ENCODE measurements at regions not wholly inside any gene's neighbourhood (a gene's known extent, or its start where the extent isn't known, plus 50 kb on each side); places are given as distances from the start of the nearest gene placed in this dataset.

GRCh38 chr4:123731035-123731434 is 334.4 kb downstream of the SPRY1 start:
- Histone ChIP-seq H3K4me3 (ENCODE audit: control insufficient read depth in 2 of 3, extremely low read depth in 1 of 3, insufficient read depth in 2 of 3, low read depth in 1 of 3, low read length in 3 of 3) (no peak overlapping the region), H3K79me2 (ENCODE audit: control insufficient read depth, insufficient read depth, low read length) (no peaks in the 10 kb centered on the region), H4K20me1 (ENCODE audit: control insufficient read depth, extremely low read depth, insufficient read depth, low read length) (no peaks in the 10 kb centered on the region), H2AFZ (ENCODE audit: control insufficient read depth, low read length) (no peak overlapping the region), H3K27me3 (ENCODE audit: control insufficient read depth, extremely low read depth, insufficient read depth, low read length) (no peaks in the 10 kb centered on the region), H3K27ac (ENCODE audit: control insufficient read depth, insufficient read depth, low read length) (no peak overlapping the region), H3K36me3 (ENCODE audit: control insufficient read depth in 2 of 2, extremely low read depth in 1 of 2, insufficient read depth in 2 of 2, low read length in 2 of 2) (no peaks in the 10 kb centered on the region), H3K4me1 (ENCODE audit: control insufficient read depth, extremely low read depth, insufficient read depth, low read length) (no peaks in the 10 kb centered on the region), H3K9ac (ENCODE audit: control insufficient read depth, extremely low read depth, insufficient read depth, low read length) (no peak overlapping the region), H3K4me2 (ENCODE audit: control insufficient read depth, extremely low read depth, insufficient read depth, low read depth, low read length) (no peak overlapping the region), H3K9me3 (ENCODE audit: control insufficient read depth, low read depth, low read length) (no peaks in the 10 kb centered on the region), H3K9me1 (ENCODE audit: control insufficient read depth, extremely low read depth, insufficient read depth, low read length) (no peaks in the 10 kb centered on the region)
- dilution Hi-C loops (cut with MboI; ENCODE audit: extremely low pct_ligation_motif_present, low sequenced_read_pairs), result no loop called here
- DNase-seq (ENCODE audit: low read depth, low spot score) (no peak), FAIRE-seq (no peak)
- TF ChIP-seq EZH2 (IDR thresholded peaks at IDR 0.05; ENCODE audit: low read length) (no peak), CTCF (optimal IDR thresholded peaks at IDR 0.05 in 1 of 3, IDR thresholded peaks at IDR 0.05 in 1 of 3, conservative IDR thresholded peaks at IDR 0.05 in 1 of 3; ENCODE audit: extremely low read depth in 1 of 3, insufficient read depth in 2 of 3, low read length in 3 of 3) (no peak)

GRCh38 chr4:123737156-123737555 is 340.6 kb downstream of the SPRY1 start:
- Histone ChIP-seq H3K4me3 (ENCODE audit: control insufficient read depth in 2 of 3, extremely low read depth in 1 of 3, insufficient read depth in 2 of 3, low read depth in 1 of 3, low read length in 3 of 3) (no peak overlapping the region), H3K27ac (ENCODE audit: control insufficient read depth, insufficient read depth, low read length) (no peak overlapping the region), H3K36me3 (ENCODE audit: control insufficient read depth in 2 of 2, extremely low read depth in 1 of 2, insufficient read depth in 2 of 2, low read length in 2 of 2) (no peaks in the 10 kb centered on the region), H3K79me2 (ENCODE audit: control insufficient read depth, insufficient read depth, low read length) (no peaks in the 10 kb centered on the region), H4K20me1 (ENCODE audit: control insufficient read depth, extremely low read depth, insufficient read depth, low read length) (no peaks in the 10 kb centered on the region), H3K9me1 (ENCODE audit: control insufficient read depth, extremely low read depth, insufficient read depth, low read length) (no peaks in the 10 kb centered on the region), H3K4me2 (ENCODE audit: control insufficient read depth, extremely low read depth, insufficient read depth, low read depth, low read length) (no peak overlapping the region), H3K27me3 (ENCODE audit: control insufficient read depth, extremely low read depth, insufficient read depth, low read length) (no peaks in the 10 kb centered on the region), H3K4me1 (ENCODE audit: control insufficient read depth, extremely low read depth, insufficient read depth, low read length) (no peaks in the 10 kb centered on the region), H2AFZ (ENCODE audit: control insufficient read depth, low read length) (no peak overlapping the region), H3K9ac (ENCODE audit: control insufficient read depth, extremely low read depth, insufficient read depth, low read length) (no peak overlapping the region), H3K9me3 (ENCODE audit: control insufficient read depth, low read depth, low read length) (no peaks in the 10 kb centered on the region)
- dilution Hi-C loops (cut with MboI; ENCODE audit: extremely low pct_ligation_motif_present, low sequenced_read_pairs), result no loop called here
- TF ChIP-seq EZH2 (IDR thresholded peaks at IDR 0.05; ENCODE audit: low read length) (no peak), CTCF (optimal IDR thresholded peaks at IDR 0.05 in 1 of 3, IDR thresholded peaks at IDR 0.05 in 1 of 3, conservative IDR thresholded peaks at IDR 0.05 in 1 of 3; ENCODE audit: extremely low read depth in 1 of 3, insufficient read depth in 2 of 3, low read length in 3 of 3) (no peak)
- DNase-seq (ENCODE audit: low read depth, low spot score) (no peak), FAIRE-seq (no peak)
